Caco-2 (cell line): ENCODE measurements at regions not wholly inside any gene's neighbourhood (a gene's known extent, or its start where the extent isn't known, plus 50 kb on each side); places are given as distances from the start of the nearest gene placed in this dataset.

Experiments
- BruUV-seq: library from RNA; stranded (reverse); fragments of 400-500 nt; replicated peaks from 2 replicates; lab custom pipeline; 2021; lab: Mats Ljungman, UMichigan
- CTCF ChIA-PET: fragments of 300-600 bp; sonication (Branson Sonifier 250); formaldehyde crosslinking; loops from one replicate; lab custom pipeline; 2022; ENCODE audit warnings: antibody characterized with exemption; lab: Charles Lee
- POLR2A ChIA-PET: fragments of 300-600 bp; sonication (Branson Sonifier 250); formaldehyde crosslinking; loops from one replicate; lab custom pipeline; 2022; ENCODE audit warnings: antibody characterized with exemption; lab: Charles Lee
- DNase-seq, 2 experiments: peaks; one replicate each; pipeline versions ENCODE4 v3.0.0 to v3.0.0-alpha.2; 2020 to 2022
- H3K27me3 ChIP-seq: replicated peaks from 2 replicates; pipeline ENCODE4 v1.6.0; 2011; ENCODE audit warnings: low read length; ENCODE audit not compliant: control insufficient read depth, insufficient read depth
- H3K36me3 ChIP-seq: 2 replicates; pipeline ENCODE4 v1.5.1; 2011; ENCODE audit warnings: low read length; ENCODE audit not compliant: control insufficient read depth, insufficient read depth
- H3K4me1 ChIP-seq: fragments of 250-450 bp; sonication (Bioruptor Pico); 2 replicates; pipeline ENCODE4 v1.5.1; 2020; ENCODE audit warnings: mild to moderate bottlenecking
- H3K4me3 ChIP-seq: 2 replicates; pipeline ENCODE4 v1.5.1; 2011; ENCODE audit warnings: low read depth, mild to moderate bottlenecking, control low read depth, low read length
- H3K9me3 ChIP-seq: fragments of 250-450 bp; sonication (Bioruptor Pico); 2 replicates; pipeline ENCODE4 v1.5.1; 2020; ENCODE audit warnings: mild to moderate bottlenecking, moderate library complexity
- H3K27ac Mint-ChIP-seq: one replicate; pipeline ENCODE4 v1.8.0; 2022; ENCODE audit warnings: mixed read lengths; ENCODE audit not compliant: unreplicated experiment
- H3K27me3 Mint-ChIP-seq: one replicate; pipeline ENCODE4 v1.8.0; 2022; ENCODE audit warnings: mixed read lengths; ENCODE audit not compliant: insufficient read depth, unreplicated experiment
- H3K36me3 Mint-ChIP-seq: one replicate; pipeline ENCODE4 v1.8.0; 2022; ENCODE audit warnings: mild to moderate bottlenecking, mixed read lengths; ENCODE audit not compliant: insufficient read depth, unreplicated experiment
- H3K4me1 Mint-ChIP-seq: one replicate; pipeline ENCODE4 v1.8.0; 2022; ENCODE audit warnings: low read depth, mixed read lengths; ENCODE audit not compliant: unreplicated experiment
- H3K4me3 Mint-ChIP-seq: one replicate; pipeline ENCODE4 v1.8.0; 2022; ENCODE audit warnings: mild to moderate bottlenecking, moderate library complexity, mixed read lengths; ENCODE audit not compliant: unreplicated experiment
- H3K9me3 Mint-ChIP-seq: one replicate; pipeline ENCODE4 v1.8.0; 2022; ENCODE audit warnings: mixed read lengths; ENCODE audit not compliant: unreplicated experiment
- CTCF ChIP-seq, 2 experiments: fragments of 200-600 bp in 1 of 2; IDR thresholded peaks; 1 replicate in 1 of 2; 2 replicates in 1 of 2; pipeline versions ENCODE4 v1.5.1 to v1.8.0; 2011 to 2022; ENCODE audit warnings: antibody characterized with exemption in 1 of 2, control low read depth in 1 of 2, inconsistent platforms in 1 of 2, low read depth in 1 of 2, low read length in 1 of 2, mild to moderate bottlenecking in 1 of 2, moderate library complexity in 1 of 2; ENCODE audit not compliant: insufficient read depth in 1 of 2, severe bottlenecking in 1 of 2, unreplicated experiment in 1 of 2
- intact Hi-C: fragments of 100-400 bp; cut with micrococcal nuclease; formaldehyde crosslinking; loops from one replicate; pipeline ENCODE4 v1.10.0; 2022; ENCODE audit not compliant: unreplicated experiment

- BruUV-seq = no TSS peak
- no peak overlapping the region for H3K4me3 Mint-ChIP-seq
- no peaks in the 10 kb centered on the region for H3K4me1 Mint-ChIP-seq
- no peak for TF ChIP-seq CTCF (IDR thresholded peaks at IDR 0.05; ENCODE audit: insufficient read depth in 1 of 2, low read depth in 1 of 2, low read length in 1 of 2, severe bottlenecking in 1 of 2, unreplicated experiment in 1 of 2)
- H3K27ac Mint-ChIP-seq = no peak overlapping the region
- no peak overlapping the region for H3K4me3 ChIP-seq
- intact Hi-C loops = no loop called here
- no peaks in the 10 kb centered on the region for H3K4me1 ChIP-seq
- CTCF ChIA-PET = no interaction called here
- H3K36me3 ChIP-seq = no peaks in the 10 kb centered on the region
- POLR2A ChIA-PET = no interaction called here
- H3K36me3 Mint-ChIP-seq = no peaks in the 10 kb centered on the region
- no peaks in the 10 kb centered on the region for H3K9me3 ChIP-seq
- H3K9me3 Mint-ChIP-seq = no peaks in the 10 kb centered on the region
- no peak for DNase-seq
- peaks cover 20% of the 10 kb centered on the region for H3K27me3 Mint-ChIP-seq
- peaks cover 2% of the 10 kb centered on the region for H3K27me3 ChIP-seq
Observed at GRCh38 chr2:66322506-66323260, 112.2 kb upstream of the MEIS1 start.

GRCh38 chr2:66318009-66318561 is 116.8 kb upstream of the MEIS1 start:
- Mint-ChIP-seq H3K27ac (no peak overlapping the region), H3K9me3 (no peaks in the 10 kb centered on the region), H3K36me3 (no peaks in the 10 kb centered on the region), H3K27me3 (peaks cover 11% of the 10 kb centered on the region), H3K4me3 (no peak overlapping the region), H3K4me1 (no peaks in the 10 kb centered on the region)
- no peak for TF ChIP-seq CTCF (IDR thresholded peaks at IDR 0.05; ENCODE audit: insufficient read depth in 1 of 2, low read depth in 1 of 2, low read length in 1 of 2, severe bottlenecking in 1 of 2, unreplicated experiment in 1 of 2)
- intact Hi-C loops = no loop called here
- Histone ChIP-seq H3K27me3 (no peaks in the 10 kb centered on the region), H3K36me3 (no peaks in the 10 kb centered on the region), H3K4me3 (no peak overlapping the region), H3K9me3 (no peaks in the 10 kb centered on the region), H3K4me1 (no peaks in the 10 kb centered on the region)
- no TSS peak for BruUV-seq
- CTCF ChIA-PET = no interaction called here
- no peak for DNase-seq
- POLR2A ChIA-PET = no interaction called here

- intact Hi-C loops = no loop called here
- ChIA-PET POLR2A (no interaction called here), CTCF (no interaction called here)
- H3K36me3 ChIP-seq = no peaks in the 10 kb centered on the region
- H3K27me3 ChIP-seq = no peaks in the 10 kb centered on the region
- H3K4me3 ChIP-seq = no peak overlapping the region
- H3K4me3 Mint-ChIP-seq = no peak overlapping the region
- no peaks in the 10 kb centered on the region for H3K4me1 Mint-ChIP-seq
- DNase-seq = no peak
- TF ChIP-seq CTCF (IDR thresholded peaks at IDR 0.05; ENCODE audit: insufficient read depth in 1 of 2, low read depth in 1 of 2, low read length in 1 of 2, severe bottlenecking in 1 of 2, unreplicated experiment in 1 of 2) = no peak
- no peaks in the 10 kb centered on the region for H3K36me3 Mint-ChIP-seq
- BruUV-seq = no TSS peak
- H3K27ac Mint-ChIP-seq = no peak overlapping the region
- 0 out of 2 replicates have a peak, but pooled peaks cover 1% of the 10 kb centered on the region for H3K9me3 ChIP-seq
- peaks cover 4% of the 10 kb centered on the region for H3K9me3 Mint-ChIP-seq
- H3K27me3 Mint-ChIP-seq = peaks cover 6% of the 10 kb centered on the region
- no peaks in the 10 kb centered on the region for H3K4me1 ChIP-seq
Observed at GRCh38 chr2:66317268-66317890, 117.5 kb upstream of the MEIS1 start.
